Prostate gland (tissue), 2 donors: ENCODE measurements at regions not wholly inside any gene's neighbourhood (a gene's known extent, or its start where the extent isn't known, plus 50 kb on each side); places are given as distances from the start of the nearest gene placed in this dataset.

Experiments used
- CTCF ChIP-seq, 4 experiments: fragments of 200-600 bp in 2 of 4; fragments of 450-650 bp in 2 of 4; sonication (generic) in 2 of 4; IDR thresholded peaks; 1 replicate in 3 of 4; 2 replicates in 1 of 4; pipeline ENCODE4 v1.5.1; 2016 to 2019; ENCODE audit warnings: antibody characterized with exemption in 4 of 4, mild to moderate bottlenecking in 2 of 4, moderate library complexity in 2 of 4
- POLR2A ChIP-seq: fragments of 450-650 bp; IDR thresholded peaks from one replicate; pipeline ENCODE4 v1.6.1; 2016; ENCODE audit warnings: antibody characterized with exemption, mild to moderate bottlenecking

- TF ChIP-seq CTCF (IDR thresholded peaks at IDR 0.05) (no peak), POLR2A (no peak)
Measured at GRCh38 chr20:60088236-60088635, 130.0 kb downstream of the CDH26 start.
